SIG-M5 treated with dmso at 0.1 percent for 504 hours (cell line): ENCODE measurements at regions not wholly inside any gene's neighbourhood (a gene's known extent, or its start where the extent isn't known, plus 50 kb on each side); places are given as distances from the start of the nearest gene placed in this dataset.
A peak's percentile ranks its signal among the peaks of the same experiment; 100 is the strongest.

Source experiments
- DNase-seq: peaks from one replicate; lab custom pipeline; 2025; ENCODE audit not compliant: unreplicated experiment; lab: John Stamatoyannopoulos, UW

GRCh38 chr9:118459913-118460312 is 755.7 kb downstream of the TLR4 start:
- DNase-seq, result no peak

GRCh38 chr9:118463419-118463818 is 759.2 kb downstream of the TLR4 start:
- DNase-seq, result no peak

GRCh38 chr9:118473521-118473920 is 769.3 kb downstream of the TLR4 start:
- no peak for DNase-seq

- DNase-seq, result no peak
Observed at GRCh38 chr9:118478752-118479151, 774.5 kb downstream of the TLR4 start.

GRCh38 chr9:118482306-118482705 is 778.1 kb downstream of the TLR4 start:
- DNase-seq, result no peak

GRCh38 chr9:118483677-118484076 is 779.5 kb downstream of the TLR4 start:
- DNase-seq, result no peak

GRCh38 chr9:118503236-118503635 is 799.0 kb downstream of the TLR4 start:
- no peak for DNase-seq

- DNase-seq, result no peak
Observed at GRCh38 chr9:118510711-118511110, 806.5 kb downstream of the TLR4 start.

- DNase-seq, result no peak
Observed at GRCh38 chr9:118515947-118516346, 811.7 kb downstream of the TLR4 start.

GRCh38 chr9:118521261-118521660 is 817.1 kb downstream of the TLR4 start:
- no peak for DNase-seq

GRCh38 chr9:118522093-118523028 is 818.2 kb downstream of the TLR4 start:
- DNase-seq, result peak; percentile 16

- DNase-seq, result no peak
Observed at GRCh38 chr9:118527261-118527660, 823.1 kb downstream of the TLR4 start.

GRCh38 chr9:118529210-118529609 is 825.0 kb downstream of the TLR4 start:
- DNase-seq, result no peak

GRCh38 chr9:118529624-118530214 is 825.5 kb downstream of the TLR4 start:
- no peak for DNase-seq

- DNase-seq, result no peak
Observed at GRCh38 chr9:118532592-118532991, 828.4 kb downstream of the TLR4 start.

GRCh38 chr9:118533101-118533500 is 828.9 kb downstream of the TLR4 start:
- no peak for DNase-seq

GRCh38 chr9:118533850-118534249 is 829.6 kb downstream of the TLR4 start:
- DNase-seq, result no peak

GRCh38 chr9:118536153-118536552 is 832.0 kb downstream of the TLR4 start:
- no peak for DNase-seq

GRCh38 chr9:118538959-118539358 is 830.3 kb downstream of the BRINP1 start:
- no peak for DNase-seq

- DNase-seq, result no peak
Observed at GRCh38 chr9:118553465-118553864, 815.8 kb downstream of the BRINP1 start.

- no peak for DNase-seq
Observed at GRCh38 chr9:118554987-118555386, 814.2 kb downstream of the BRINP1 start.

- no peak for DNase-seq
Observed at GRCh38 chr9:118558026-118558425, 811.2 kb downstream of the BRINP1 start.
